ENCODE measurements at regions not wholly inside any gene's neighbourhood (a gene's known extent, or its start where the extent isn't known, plus 50 kb on each side); places are given as distances from the start of the nearest gene placed in this dataset.

- TF ChIP-seq ZNF8 (CRISPR knock-in tag; IDR thresholded peaks at IDR 0.05) (no peak), ZNF70 (CRISPR knock-in tag; IDR thresholded peaks at IDR 0.05) (no peak), ZC3H10 (CRISPR knock-in tag; IDR thresholded peaks at IDR 0.05) (no peak), GLIS3 (CRISPR knock-in tag; IDR thresholded peaks at IDR 0.05) (no peak), TCF4 (CRISPR knock-in tag; IDR thresholded peaks at IDR 0.05; ENCODE audit: borderline replicate concordance) (no peak), CREB5 (CRISPR knock-in tag; IDR thresholded peaks at IDR 0.05; ENCODE audit: low read depth) (no peak), OSR1 (CRISPR knock-in tag; IDR thresholded peaks at IDR 0.05) (no peak), TOX (CRISPR knock-in tag; IDR thresholded peaks at IDR 0.05; ENCODE audit: borderline replicate concordance) (no peak), PPARA (CRISPR knock-in tag; IDR thresholded peaks at IDR 0.05; ENCODE audit: borderline replicate concordance) (no peak)
- no peak for ATAC-seq
Observed at GRCh38 chr2:16226381-16226780, 286.0 kb downstream of the MYCN start.

DNA sequence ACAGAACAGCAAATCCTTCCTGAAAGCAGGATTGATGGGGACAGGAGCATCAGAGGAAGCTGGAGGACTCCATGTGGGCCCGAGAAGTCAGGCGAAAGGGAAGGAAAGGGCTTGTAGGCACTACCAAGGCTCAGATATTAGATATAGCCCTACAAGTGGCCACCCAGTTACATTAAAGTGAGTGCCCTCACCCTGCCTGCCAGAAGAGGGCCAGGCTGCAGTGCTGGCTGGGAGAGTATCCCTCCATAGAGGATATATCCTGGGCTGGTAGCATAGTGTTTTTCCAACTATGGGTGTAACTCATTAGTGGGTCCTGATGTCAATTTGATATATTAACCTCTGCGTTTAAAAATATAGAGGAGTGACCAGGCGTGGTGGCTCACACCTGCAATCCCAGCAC is 285.2 kb downstream of the MYCN start:
- TF ChIP-seq OSR1 (CRISPR knock-in tag; IDR thresholded peaks at IDR 0.05) (no peak), ZFP30 (CRISPR knock-in tag; IDR thresholded peaks at IDR 0.05) (no peak), ZC3H10 (CRISPR knock-in tag; IDR thresholded peaks at IDR 0.05) (no peak), ARNTL (CRISPR knock-in tag; IDR thresholded peaks at IDR 0.05; ENCODE audit: borderline replicate concordance, low read depth) (no peak), ZFP3 (CRISPR knock-in tag; IDR thresholded peaks at IDR 0.05) (no peak), PPARA (CRISPR knock-in tag; IDR thresholded peaks at IDR 0.05; ENCODE audit: borderline replicate concordance) (no peak), TOX (CRISPR knock-in tag; IDR thresholded peaks at IDR 0.05; ENCODE audit: borderline replicate concordance) (no peak), TSHZ2 (CRISPR knock-in tag; IDR thresholded peaks at IDR 0.05) (no peak), TCF4 (CRISPR knock-in tag; IDR thresholded peaks at IDR 0.05; ENCODE audit: borderline replicate concordance) (no peak), ZNF8 (CRISPR knock-in tag; IDR thresholded peaks at IDR 0.05) (no peak)
- TF ChIP-seq, protein P1, sequence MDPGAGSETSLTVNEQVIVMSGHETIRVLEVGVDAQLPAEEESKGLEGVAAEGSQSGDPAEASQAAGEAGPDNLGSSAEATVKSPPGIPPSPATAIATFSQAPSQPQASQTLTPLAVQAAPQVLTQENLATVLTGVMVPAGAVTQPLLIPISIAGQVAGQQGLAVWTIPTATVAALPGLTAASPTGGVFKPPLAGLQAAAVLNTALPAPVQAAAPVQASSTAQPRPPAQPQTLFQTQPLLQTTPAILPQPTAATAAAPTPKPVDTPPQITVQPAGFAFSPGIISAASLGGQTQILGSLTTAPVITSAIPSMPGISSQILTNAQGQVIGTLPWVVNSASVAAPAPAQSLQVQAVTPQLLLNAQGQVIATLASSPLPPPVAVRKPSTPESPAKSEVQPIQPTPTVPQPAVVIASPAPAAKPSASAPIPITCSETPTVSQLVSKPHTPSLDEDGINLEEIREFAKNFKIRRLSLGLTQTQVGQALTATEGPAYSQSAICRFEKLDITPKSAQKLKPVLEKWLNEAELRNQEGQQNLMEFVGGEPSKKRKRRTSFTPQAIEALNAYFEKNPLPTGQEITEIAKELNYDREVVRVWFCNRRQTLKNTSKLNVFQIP (CRISPR knock-in tag; IDR thresholded peaks at IDR 0.05; ENCODE audit: borderline replicate concordance, low read depth) = no peak
- TF ChIP-seq, protein P2, sequence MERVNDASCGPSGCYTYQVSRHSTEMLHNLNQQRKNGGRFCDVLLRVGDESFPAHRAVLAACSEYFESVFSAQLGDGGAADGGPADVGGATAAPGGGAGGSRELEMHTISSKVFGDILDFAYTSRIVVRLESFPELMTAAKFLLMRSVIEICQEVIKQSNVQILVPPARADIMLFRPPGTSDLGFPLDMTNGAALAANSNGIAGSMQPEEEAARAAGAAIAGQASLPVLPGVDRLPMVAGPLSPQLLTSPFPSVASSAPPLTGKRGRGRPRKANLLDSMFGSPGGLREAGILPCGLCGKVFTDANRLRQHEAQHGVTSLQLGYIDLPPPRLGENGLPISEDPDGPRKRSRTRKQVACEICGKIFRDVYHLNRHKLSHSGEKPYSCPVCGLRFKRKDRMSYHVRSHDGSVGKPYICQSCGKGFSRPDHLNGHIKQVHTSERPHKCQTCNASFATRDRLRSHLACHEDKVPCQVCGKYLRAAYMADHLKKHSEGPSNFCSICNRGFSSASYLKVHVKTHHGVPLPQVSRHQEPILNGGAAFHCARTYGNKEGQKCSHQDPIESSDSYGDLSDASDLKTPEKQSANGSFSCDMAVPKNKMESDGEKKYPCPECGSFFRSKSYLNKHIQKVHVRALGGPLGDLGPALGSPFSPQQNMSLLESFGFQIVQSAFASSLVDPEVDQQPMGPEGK (CRISPR knock-in tag; IDR thresholded peaks at IDR 0.05; ENCODE audit: borderline replicate concordance) = no peak
- no peak for ATAC-seq

DNA sequence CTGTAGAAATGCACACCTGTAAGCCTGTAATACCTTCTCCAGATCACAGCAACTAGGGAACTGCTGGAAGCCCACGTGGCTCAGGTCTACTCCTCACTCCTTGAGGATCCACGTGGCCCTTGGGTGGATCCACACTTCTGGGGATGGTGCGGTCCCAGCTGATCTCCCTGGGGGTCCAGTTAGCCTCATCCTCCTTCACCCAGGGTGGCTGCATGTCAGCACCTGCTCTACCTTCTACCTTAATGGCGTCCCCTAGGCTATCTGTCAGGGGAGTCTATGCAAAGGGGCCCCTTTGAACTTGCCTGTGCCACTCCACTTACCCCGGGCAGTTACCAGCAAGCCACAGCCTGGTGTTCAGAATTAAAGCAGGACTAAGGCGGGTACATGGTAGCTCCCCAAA is 284.7 kb downstream of the MYCN start:
- TF ChIP-seq SNAI2 (CRISPR knock-in tag; IDR thresholded peaks at IDR 0.05) = no peak
- ATAC-seq = no peak

DNA sequence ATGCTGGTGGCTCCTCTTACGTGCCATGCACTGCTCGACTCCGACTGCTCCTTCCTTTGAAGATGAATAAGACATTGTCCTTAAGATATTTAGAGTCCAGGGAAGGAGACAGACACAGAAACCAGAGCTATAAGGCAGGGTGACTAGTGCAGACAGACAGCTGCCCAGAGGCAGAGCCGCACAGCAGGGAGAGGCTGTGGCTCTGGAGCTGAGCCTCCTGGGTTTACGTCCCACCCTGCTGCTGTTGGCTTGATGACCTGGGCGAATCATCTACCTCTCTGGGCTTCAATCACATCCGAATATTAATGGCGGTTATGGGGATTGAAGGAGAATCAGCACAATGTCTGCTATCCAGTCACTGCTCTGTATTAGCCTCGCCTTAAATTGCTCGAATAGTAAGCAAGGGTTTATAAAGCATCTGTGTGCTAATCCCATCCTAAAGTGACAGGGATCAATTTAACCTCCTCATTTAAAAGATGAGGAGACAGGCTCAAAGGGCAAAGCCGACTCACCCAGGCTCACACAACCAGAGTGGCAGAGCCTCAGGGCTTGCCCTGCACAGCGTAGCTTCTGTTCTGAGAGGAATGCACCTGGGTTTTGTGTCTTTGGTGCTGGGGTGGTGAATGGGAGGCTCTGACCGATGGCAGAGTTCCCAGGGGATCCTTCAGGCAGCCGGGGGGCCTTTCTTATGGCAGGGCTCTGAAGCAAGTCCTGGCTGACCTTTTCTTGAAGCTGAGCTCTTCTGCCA is 284.1 kb downstream of the MYCN start:
- no peak for ATAC-seq
- no peak for TF ChIP-seq BACH2 (CRISPR knock-in tag; IDR thresholded peaks at IDR 0.05; ENCODE audit: borderline replicate concordance)
- TF ChIP-seq ZNF70 (CRISPR knock-in tag; IDR thresholded peaks at IDR 0.05) = no peak
- no peak for TF ChIP-seq TOX (CRISPR knock-in tag; IDR thresholded peaks at IDR 0.05; ENCODE audit: borderline replicate concordance)
- TF ChIP-seq, protein P1 (CRISPR knock-in tag; IDR thresholded peaks at IDR 0.05; ENCODE audit: borderline replicate concordance, low read depth) = no peak
- TF ChIP-seq CSRNP3 (CRISPR knock-in tag; IDR thresholded peaks at IDR 0.05) = no peak
- no peak for TF ChIP-seq ISL1 (CRISPR knock-in tag; IDR thresholded peaks at IDR 0.05)
- TF ChIP-seq RARB (CRISPR knock-in tag; IDR thresholded peaks at IDR 0.05) = no peak
- no peak for TF ChIP-seq SNAI2 (CRISPR knock-in tag; IDR thresholded peaks at IDR 0.05)
- no peak for TF ChIP-seq ZNF8 (CRISPR knock-in tag; IDR thresholded peaks at IDR 0.05)
